Lower lobe of right lung (tissue), 2 donors: ENCODE measurements at regions not wholly inside any gene's neighbourhood (a gene's known extent, or its start where the extent isn't known, plus 50 kb on each side); places are given as distances from the start of the nearest gene placed in this dataset.
"Not testable (repeated sequence)": the region's sequence is repeated elsewhere in the genome, so short reads cannot be mapped to it uniquely, and the experiment has no call there.

Source experiments
- ATAC-seq, 2 donors: fragments of 200-7000 bp; cut with Tn5 transposase; one replicate each; pipeline ENCODE4 v1.9.1; 2020 to 2022; ENCODE audit warnings: mild to moderate bottlenecking in 2 of 2, moderate library complexity in 2 of 2
- DNase-seq: peaks from one replicate; pipeline ENCODE4 v3.0.0-alpha.2; 2020
- H3K27ac ChIP-seq: fragments of 200-600 bp; one replicate; pipeline ENCODE4 v1.8.0; 2022
- H3K27me3 ChIP-seq: fragments of 200-600 bp; one replicate; pipeline ENCODE4 v1.8.0; 2022; ENCODE audit warnings: low read depth
- H3K36me3 ChIP-seq: fragments of 200-600 bp; one replicate; pipeline ENCODE4 v1.8.0; 2022; ENCODE audit warnings: mild to moderate bottlenecking
- H3K4me1 ChIP-seq: fragments of 200-600 bp; one replicate; pipeline ENCODE4 v1.8.0; 2022
- H3K4me3 ChIP-seq: fragments of 200-600 bp; one replicate; pipeline ENCODE4 v1.8.0; 2022; ENCODE audit warnings: mild to moderate bottlenecking
- H3K9me3 ChIP-seq: fragments of 200-600 bp; one replicate; pipeline ENCODE4 v1.8.0; 2022
- intact Hi-C: fragments of 100-400 bp; cut with DNase I; formaldehyde crosslinking; loops from one replicate; pipeline ENCODE4 v1.11.0; 2022
- TF ChIP-seq, protein P1 (sequence below): fragments of 200-600 bp; IDR thresholded peaks from one replicate; pipeline ENCODE4 v1.8.0; 2022; ENCODE audit warnings: antibody characterized with exemption, mild to moderate bottlenecking
- donor health status: DM: no; HTN: yes; CAD: no; lungs with severe emphysema.

DNA sequence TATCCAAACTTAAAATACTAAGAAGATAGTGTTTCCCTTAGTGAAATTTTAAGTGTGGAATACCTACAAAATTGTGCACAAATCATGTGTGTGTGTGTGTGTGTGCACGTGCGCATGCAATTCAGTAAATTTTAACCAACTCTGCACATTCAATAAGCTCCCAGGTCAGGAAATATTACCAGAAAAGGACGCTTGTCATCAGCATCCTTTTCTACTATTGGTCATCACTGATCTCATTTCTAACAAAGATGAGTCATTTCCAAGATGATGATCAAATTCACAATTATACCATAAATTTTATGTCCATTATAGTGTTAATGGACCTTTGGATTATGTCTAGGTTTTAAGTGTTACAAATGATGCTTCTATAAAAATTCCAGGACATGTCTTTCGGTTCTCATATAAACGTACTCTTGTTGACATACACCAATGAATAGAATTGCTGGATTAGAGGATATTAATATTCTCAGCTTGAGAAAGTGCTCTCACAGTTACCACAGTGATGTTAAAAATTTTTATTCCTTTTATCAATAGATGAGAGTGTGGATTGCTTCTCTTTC, 560.9 kb upstream of the AGA start:
- no peaks in the 10 kb centered on the region for H3K36me3 ChIP-seq
- TF ChIP-seq, protein P1, sequence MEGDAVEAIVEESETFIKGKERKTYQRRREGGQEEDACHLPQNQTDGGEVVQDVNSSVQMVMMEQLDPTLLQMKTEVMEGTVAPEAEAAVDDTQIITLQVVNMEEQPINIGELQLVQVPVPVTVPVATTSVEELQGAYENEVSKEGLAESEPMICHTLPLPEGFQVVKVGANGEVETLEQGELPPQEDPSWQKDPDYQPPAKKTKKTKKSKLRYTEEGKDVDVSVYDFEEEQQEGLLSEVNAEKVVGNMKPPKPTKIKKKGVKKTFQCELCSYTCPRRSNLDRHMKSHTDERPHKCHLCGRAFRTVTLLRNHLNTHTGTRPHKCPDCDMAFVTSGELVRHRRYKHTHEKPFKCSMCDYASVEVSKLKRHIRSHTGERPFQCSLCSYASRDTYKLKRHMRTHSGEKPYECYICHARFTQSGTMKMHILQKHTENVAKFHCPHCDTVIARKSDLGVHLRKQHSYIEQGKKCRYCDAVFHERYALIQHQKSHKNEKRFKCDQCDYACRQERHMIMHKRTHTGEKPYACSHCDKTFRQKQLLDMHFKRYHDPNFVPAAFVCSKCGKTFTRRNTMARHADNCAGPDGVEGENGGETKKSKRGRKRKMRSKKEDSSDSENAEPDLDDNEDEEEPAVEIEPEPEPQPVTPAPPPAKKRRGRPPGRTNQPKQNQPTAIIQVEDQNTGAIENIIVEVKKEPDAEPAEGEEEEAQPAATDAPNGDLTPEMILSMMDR: no peak
- peaks cover 6% of the 10 kb centered on the region for H3K9me3 ChIP-seq
- DNase-seq: no peak
- H3K4me1 ChIP-seq: no peaks in the 10 kb centered on the region
- intact Hi-C loops: no loop called here
- H3K27me3 ChIP-seq: no peaks in the 10 kb centered on the region
- no peak overlapping the region for H3K27ac ChIP-seq
- H3K4me3 ChIP-seq: no peak overlapping the region
- ATAC-seq: no peak

DNA sequence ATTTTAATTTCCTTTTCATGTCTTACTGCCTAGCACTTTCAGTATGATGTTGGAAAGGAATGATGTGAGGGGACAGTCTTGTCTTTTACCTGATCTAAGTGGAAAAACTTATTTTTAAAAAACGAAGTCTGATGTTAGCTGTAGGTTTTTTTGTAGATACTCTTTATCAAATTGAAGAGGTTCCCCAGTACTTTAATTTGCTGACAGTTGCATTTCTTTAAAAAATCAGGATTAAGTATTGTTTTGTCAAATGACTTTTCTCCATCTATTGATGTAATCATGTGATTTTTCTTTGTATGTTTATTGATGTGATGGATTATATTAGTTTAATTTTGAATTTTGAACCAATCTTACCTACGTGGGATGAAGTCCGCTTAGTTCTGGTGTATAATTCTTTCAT, 568.4 kb upstream of the AGA start:
- H3K4me1 ChIP-seq: no peaks in the 10 kb centered on the region
- TF ChIP-seq, protein P1: no peak
- no peak for ATAC-seq
- intact Hi-C loops: no loop called here
- H3K4me3 ChIP-seq: no peak overlapping the region
- H3K27ac ChIP-seq: no peak overlapping the region
- H3K36me3 ChIP-seq: no peaks in the 10 kb centered on the region
- peaks cover 6% of the 10 kb centered on the region for H3K9me3 ChIP-seq
- no peak for DNase-seq
- no peaks in the 10 kb centered on the region for H3K27me3 ChIP-seq

DNA sequence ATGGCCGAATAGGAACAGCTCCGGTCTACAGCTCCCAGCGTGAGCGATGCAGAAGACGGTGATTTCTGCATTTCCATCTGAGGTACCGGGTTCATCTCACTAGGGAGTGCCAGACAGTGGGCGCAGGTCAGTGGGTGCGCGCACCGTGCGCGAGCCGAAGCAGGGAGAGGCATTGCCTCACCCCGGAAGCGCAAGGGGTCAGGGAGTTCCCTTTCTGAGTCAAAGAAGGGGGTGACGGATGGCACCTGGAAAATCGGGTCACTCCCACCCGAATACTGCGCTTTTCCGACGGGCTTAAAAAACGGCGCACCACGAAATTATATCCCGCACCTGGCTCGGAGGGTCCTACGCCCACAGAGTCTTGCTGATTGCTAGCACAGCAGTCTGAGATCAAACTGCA, 572.8 kb upstream of the AGA start:
- DNase-seq, H3K4me3 ChIP-seq, H3K9me3 ChIP-seq, H3K4me1 ChIP-seq, intact Hi-C loops, H3K27me3 ChIP-seq, H3K36me3 ChIP-seq, H3K27ac ChIP-seq, ATAC-seq: not testable (repeated sequence)

DNA sequence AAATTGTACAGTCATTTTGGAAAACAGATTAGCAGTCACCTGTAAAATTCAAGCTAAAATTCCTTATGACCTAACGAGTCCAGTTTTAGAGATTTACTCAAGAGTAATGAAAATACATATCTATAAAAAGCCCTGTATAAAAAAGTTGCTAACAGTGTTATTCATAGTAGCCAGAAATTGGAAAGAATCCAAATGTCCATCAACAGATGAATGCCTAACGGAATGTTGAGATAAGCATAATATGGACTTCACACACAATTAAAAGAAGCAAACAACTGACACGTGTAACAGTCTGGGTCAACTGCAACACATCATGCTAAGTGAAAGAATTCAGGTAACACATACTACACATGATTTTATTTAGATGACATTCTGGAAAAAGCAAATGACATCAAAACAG, 584.8 kb upstream of the AGA start:
- no peaks in the 10 kb centered on the region for H3K4me1 ChIP-seq
- H3K27me3 ChIP-seq: no peaks in the 10 kb centered on the region
- DNase-seq (no peak), ATAC-seq (no peak)
- no peak overlapping the region for H3K4me3 ChIP-seq
- intact Hi-C loops: no loop called here
- no peaks in the 10 kb centered on the region for H3K36me3 ChIP-seq
- no peaks in the 10 kb centered on the region for H3K9me3 ChIP-seq
- TF ChIP-seq, protein P1: no peak
- H3K27ac ChIP-seq: no peak overlapping the region

DNA sequence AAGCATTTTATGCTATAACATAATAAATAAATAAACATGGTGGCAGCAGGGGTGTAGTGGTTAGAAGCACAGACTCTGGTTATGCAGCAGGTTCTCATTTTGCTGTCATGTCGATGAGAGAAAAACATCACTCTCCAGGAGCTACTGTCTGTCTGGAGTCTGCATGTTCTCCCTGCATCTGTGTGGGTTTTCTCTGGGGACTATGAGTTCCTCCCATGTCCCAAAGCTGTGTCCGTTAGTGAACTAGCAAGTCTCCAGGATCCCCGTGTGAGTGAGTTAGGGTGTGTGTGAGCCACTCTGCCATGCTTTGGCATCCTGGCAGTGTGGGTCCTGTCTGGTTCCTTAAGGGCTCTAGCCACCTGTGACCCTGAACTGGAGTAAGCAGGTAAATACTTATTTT, 585.6 kb upstream of the AGA start:
- DNase-seq (no peak), ATAC-seq (no peak)
- no peaks in the 10 kb centered on the region for H3K27me3 ChIP-seq
- TF ChIP-seq, protein P1: no peak
- H3K27ac ChIP-seq: no peak overlapping the region
- H3K4me3 ChIP-seq: no peak overlapping the region
- H3K4me1 ChIP-seq: no peaks in the 10 kb centered on the region
- no peaks in the 10 kb centered on the region for H3K9me3 ChIP-seq
- no peaks in the 10 kb centered on the region for H3K36me3 ChIP-seq
- intact Hi-C loops: no loop called here

DNA sequence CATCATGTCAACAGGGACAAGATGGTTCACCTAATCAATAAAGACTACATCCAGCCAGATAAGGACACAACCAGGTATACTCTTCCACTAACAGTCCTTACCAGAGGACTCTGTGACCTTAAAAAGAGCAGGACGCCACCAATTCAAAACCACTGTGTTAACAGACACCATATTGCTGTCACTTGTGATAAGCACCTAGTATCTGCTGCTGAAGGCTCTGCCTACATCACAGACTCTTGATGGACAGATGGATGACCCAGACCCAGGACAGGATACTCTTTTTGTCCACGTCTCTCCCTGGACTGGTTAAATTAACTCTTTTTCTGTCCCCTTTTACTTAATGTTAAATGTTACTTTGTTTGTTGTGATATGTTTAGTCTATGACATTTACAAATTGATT, 586.2 kb upstream of the AGA start:
- Histone ChIP-seq H3K4me3 (no peak overlapping the region), H3K27ac (no peak overlapping the region), H3K9me3 (no peaks in the 10 kb centered on the region), H3K27me3 (no peaks in the 10 kb centered on the region), H3K36me3 (no peaks in the 10 kb centered on the region), H3K4me1 (no peaks in the 10 kb centered on the region)
- TF ChIP-seq, protein P1: no peak
- no peak for ATAC-seq
- intact Hi-C loops: no loop called here
- no peak for DNase-seq
